ENCODE measurements at regions not wholly inside any gene's neighbourhood (a gene's known extent, or its start where the extent isn't known, plus 50 kb on each side); places are given as distances from the start of the nearest gene placed in this dataset.
"Not testable (repeated sequence)": the region's sequence is repeated elsewhere in the genome, so short reads cannot be mapped to it uniquely, and the experiment has no call there.

- no peak for DNase-seq
These were observed 396.6 kb upstream of the KLF6 start for GRCh38 chr10:4181621-4182049.

GRCh38 chr10:4181081-4181480 lies 396.1 kb upstream of the KLF6 start:
- DNase-seq = no peak

DNA sequence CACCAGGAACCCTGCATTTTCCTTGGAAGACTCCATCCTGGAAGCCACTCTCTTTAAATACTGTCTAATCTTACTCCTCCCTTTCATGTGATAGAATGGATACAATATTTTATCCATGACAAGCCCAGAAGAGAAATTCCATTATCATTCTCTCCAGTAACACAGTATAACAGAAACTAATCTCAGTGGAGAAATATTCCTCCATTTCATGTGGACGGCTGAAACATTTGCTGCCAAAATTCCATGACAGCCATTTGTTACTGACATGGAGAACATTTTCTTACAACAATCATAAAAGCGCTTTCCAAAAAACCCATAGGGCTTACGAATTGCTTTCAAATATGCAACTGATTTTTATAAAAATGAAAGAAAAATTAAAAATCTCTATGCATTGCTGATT lies 392.8 kb upstream of the KLF6 start:
- no peak for DNase-seq

DNA sequence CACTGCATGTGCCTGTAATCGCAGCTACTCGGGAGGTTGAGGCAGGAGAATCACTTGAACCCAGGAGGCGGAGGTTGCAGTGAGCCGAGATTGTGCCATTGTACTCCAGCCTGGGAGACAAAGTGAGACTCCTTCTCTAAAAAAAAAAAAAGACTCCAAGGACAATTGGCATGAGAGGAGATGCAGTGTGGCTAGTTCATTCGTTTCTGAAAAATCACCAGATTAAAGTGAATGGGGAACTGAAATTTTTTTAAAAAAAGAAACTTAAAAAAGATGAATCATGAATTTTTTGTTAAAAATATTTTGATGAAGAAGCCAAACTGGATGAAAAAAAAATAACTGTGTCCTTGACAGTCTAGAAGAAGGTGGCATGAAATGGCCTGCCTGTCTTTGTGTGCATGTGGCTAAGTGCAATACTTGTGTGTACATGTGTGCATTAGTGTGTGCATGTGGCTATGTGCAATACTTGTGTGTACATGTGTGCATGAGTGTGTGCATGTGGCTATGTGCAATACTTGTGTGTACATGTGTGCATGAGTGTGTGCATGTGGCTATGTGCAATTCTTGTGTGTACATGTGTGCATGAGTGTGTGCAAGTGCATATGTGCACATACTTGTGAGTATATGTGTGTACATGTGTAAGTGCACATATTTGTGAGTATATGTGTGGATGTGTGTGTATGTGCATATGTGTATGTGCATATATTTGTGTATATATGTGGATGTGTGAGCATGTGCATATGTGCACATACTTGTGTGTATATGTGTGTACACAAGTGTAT lies 391.7 kb upstream of the KLF6 start:
- no peak for DNase-seq

DNA sequence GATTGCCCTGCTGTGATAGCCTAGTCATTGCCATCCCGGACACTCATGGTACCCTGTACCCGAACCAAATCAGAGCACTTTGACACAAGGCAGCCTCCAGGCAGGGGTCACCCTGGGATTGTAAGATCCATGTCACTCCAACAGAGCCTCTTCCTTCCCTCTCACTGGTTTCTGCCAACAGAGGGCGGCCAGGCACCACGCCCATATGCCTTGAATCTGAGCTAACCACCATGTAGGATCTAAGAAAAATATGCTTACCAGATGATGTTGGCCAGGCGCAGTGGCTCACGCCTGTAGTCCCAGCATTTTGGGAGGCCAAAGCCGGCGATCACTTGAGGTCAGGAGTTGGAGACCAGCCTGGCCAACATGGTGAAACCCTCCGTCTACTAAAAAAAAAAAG lies 389.2 kb upstream of the KLF6 start:
- no peak for DNase-seq

- no peak for DNase-seq
These were observed 385.8 kb upstream of the KLF6 start for GRCh38 chr10:4170633-4171314.

GRCh38 chr10:4170181-4170580 lies 385.2 kb upstream of the KLF6 start:
- no peak for DNase-seq

- no peak for DNase-seq
These were observed 384.4 kb upstream of the KLF6 start for GRCh38 chr10:4169448-4169847.

DNA sequence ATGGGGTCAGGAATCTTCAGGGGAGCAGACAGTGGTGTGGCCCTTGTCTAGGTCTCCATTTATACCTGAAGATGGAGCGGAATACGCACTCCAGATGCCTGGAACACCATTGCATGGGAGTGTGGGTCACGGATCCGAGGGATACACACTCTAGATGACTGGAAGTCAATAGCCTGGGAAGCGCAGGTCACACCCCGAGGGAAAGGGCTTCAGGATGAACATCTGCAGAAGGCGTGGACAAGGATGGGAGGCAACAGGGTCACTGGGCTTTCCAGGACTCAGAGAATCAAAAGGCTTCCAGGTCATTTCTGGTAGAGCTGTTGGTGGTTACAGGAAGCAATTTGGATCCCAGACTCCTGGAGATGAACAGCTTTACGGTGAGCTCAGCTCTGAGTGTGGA lies 382.2 kb upstream of the KLF6 start:
- no peak for DNase-seq

GRCh38 chr10:4162571-4163286 lies 377.7 kb upstream of the KLF6 start:
- no peak for DNase-seq

- DNase-seq = no peak
These were observed 374.2 kb upstream of the KLF6 start for GRCh38 chr10:4159173-4159572.

DNA sequence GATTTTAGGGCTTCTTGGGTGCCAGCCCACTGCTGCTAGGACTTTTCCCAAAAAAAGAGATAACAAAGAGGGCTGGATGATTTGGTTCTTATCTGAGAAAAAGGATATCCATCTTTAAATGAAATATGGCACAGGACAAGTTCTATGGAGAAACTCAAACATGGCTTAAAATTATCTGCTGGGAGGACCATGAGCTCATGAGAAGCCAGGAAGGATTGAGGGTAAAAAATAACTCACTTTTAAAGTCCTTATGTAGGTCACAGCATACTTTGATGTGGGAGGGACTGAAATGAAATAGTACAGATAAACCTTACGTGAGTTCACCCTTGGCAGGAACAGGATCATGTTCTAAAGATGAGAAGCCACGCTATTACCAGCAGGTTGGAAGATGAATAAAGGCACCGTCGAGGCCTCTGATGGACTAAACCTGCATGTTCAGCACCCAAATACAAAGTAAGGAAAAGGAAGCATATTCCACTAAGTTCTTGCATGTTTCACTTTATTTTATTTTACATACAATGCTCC lies 369.2 kb upstream of the KLF6 start:
- DNase-seq = no peak

DNA sequence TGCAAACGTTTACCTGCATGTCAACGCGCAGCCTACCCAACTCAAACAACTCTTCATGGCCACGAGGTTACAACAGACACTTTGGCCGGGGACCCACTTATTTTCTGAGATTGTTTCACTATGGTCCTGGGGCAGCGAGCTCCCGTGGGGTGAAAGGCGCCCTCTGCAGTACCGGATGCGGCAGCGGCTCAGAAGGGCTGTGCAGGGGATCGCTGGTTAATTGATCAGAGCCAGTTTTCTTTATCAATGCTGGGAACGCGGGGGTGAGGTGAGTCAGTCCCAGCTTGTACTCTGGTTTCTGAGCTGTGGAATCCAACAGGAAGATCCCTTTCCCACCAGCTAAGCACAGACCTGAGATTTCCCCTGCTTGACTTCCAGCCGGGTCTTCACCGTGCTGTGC lies 366.5 kb upstream of the KLF6 start:
- no peak for DNase-seq

GRCh38 chr10:4150676-4151075 lies 365.7 kb upstream of the KLF6 start:
- DNase-seq = no peak

DNA sequence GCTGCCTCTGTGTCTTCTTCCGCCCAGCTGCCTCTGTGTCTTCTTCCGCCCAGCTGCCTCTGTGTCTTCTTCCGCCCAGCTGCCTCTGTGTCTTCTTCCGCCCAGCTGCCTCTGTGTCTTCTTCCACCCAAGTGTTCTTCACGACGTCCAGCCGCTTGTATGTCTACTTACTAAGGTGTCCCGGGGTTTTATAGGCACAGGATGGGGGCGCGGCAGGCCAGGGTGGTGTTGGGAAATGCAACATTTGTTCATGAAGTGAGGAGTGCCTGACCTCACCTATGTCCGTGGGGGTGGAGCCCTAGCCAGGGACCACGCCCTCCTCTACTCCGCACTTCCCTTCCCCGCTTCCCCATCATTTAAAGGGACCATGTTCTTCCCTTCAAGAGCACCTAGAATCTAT lies 364.5 kb upstream of the KLF6 start:
- DNase-seq = not testable (repeated sequence)

DNA sequence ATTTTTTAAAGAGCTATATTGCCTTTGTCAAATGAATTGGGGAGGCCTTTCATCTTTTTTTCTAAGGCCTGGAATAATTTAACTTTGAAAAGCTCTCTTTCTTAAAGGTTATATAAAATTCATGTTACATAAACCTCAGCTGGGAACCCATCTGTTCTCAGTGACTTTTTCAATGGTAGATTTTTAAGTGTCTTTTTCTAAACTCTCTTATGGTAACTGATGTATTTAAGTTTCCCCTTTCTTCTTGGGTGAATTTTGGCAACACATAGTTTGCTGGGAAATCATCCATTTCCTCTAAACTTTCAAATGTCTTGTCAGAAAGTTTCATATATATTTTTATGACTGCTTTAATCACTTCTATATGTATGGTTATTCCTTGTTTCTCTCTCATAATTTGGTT lies 362.2 kb upstream of the KLF6 start:
- DNase-seq = no peak

GRCh38 chr10:4144817-4145216 lies 359.8 kb upstream of the KLF6 start:
- no peak for DNase-seq

DNA sequence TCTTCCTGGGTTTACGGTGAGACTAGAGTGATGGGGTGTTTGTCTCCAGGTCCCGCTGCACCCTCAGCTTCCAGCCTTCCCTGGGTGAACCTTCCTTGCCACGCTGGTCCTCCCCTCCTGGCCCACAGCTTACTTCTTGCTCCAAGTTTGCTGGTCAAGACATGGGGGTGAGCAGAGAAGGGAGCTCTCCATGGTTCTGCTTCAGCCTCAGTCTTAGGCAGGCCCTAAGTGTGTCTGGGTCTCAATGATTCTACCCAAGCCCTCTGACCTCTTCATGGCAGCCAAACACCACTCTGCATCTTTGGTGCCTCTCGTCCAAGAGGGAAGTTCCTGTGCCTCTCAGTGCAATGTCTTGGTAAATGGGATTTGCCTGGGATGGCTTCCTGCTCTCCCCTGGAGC lies 356.5 kb upstream of the KLF6 start:
- DNase-seq = no peak

GRCh38 chr10:4138146-4138721 lies 353.2 kb upstream of the KLF6 start:
- no peak for DNase-seq

GRCh38 chr10:4137299-4137698 lies 352.3 kb upstream of the KLF6 start:
- no peak for DNase-seq

DNA sequence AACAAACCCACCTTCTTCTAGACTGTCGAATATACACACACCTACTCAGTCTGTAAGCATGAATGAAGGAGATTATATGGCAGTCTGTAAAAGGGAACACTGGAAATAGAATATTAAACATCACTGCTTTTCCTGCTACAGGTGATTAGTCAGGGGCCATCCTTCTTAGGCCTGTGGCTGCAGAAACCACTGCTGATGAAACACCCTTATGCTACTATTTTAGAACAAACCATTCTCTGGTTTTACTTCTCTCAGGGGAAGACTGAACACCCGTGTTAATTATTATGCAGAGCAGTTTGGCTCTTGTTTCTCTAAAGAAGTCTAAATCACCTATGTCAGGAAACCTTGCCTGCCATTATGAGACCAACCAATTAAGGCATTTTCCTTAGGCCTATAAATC lies 351.1 kb upstream of the KLF6 start:
- DNase-seq = no peak

GRCh38 chr10:4132216-4132556 lies 347.2 kb upstream of the KLF6 start:
- DNase-seq = no peak

DNA sequence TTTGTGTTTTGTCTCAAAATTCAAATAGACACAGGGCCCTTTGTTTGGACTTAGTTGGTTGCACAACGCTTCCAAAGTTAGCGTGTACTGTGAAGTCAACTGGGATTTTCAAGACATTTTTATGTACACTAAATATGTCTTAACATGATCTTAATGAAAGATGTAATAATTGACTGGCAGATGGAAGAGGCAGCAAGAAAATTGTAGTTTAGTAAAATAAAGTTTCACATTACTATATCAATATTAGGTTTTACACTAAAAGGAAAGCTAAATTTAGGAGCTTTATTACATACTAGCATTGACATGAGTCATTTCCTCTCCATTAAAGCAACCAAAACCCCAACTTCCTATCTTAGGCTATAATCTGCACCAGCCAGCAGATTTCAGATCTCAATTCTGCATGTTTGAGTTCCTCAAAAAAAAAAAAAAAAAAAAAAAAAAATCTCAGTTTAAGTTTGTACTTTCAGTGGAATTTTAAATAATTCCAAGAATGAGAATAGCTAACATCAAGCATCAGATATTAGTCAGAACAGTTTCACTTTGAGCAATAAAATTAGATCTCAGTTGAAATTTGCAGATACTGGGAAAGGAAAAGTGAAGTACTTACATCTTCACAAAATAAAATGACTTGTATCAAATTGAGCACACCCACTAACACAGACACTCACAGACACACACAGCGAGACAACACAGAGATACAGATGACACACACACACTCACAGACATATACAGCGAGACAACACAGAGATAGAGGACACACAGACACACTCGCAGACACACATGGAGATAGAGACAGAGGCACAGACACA lies 346.6 kb upstream of the KLF6 start:
- no peak for DNase-seq

Data from NCI-H1930 (cell line).